CD4-positive, CD25-positive, alpha-beta regulatory T cell (primary cell): ENCODE measurements at regions not wholly inside any gene's neighbourhood (a gene's known extent, or its start where the extent isn't known, plus 50 kb on each side); places are given as distances from the start of the nearest gene placed in this dataset.

Source experiments
- ATAC-seq, 2 donors: fragments of 150-1000 bp; cut with Tn5 transposase; one replicate each; pipeline ENCODE4 v1.10.0; 2021; ENCODE audit warnings: low read depth in 2 of 2, moderate number of reproducible peaks in 2 of 2, moderate library complexity in 1 of 2
- DNase-seq, 3 donors: peaks; one replicate each; pipeline versions ENCODE4 v3.0.0 to v3.0.0-alpha.2; 2012 to 2022; ENCODE audit warnings: mixed read lengths in 1 of 3
- H3K27ac ChIP-seq: one replicate; pipeline ENCODE4 v1.7.0; 2013; ENCODE audit warnings: mild to moderate bottlenecking, low read length; ENCODE audit not compliant: insufficient read depth, poor library complexity, severe bottlenecking
- H3K27me3 ChIP-seq: one replicate; pipeline ENCODE4 v1.7.0; 2013; ENCODE audit warnings: low read length; ENCODE audit not compliant: control insufficient read depth, insufficient read depth
- H3K36me3 ChIP-seq: one replicate; pipeline ENCODE4 v1.7.0; 2013; ENCODE audit warnings: mild to moderate bottlenecking, low read length, moderate library complexity; ENCODE audit not compliant: control insufficient read depth, insufficient read depth
- H3K4me1 ChIP-seq: 2 replicates; pipeline ENCODE4 v1.7.0; 2013; ENCODE audit warnings: mild to moderate bottlenecking, low read length; ENCODE audit not compliant: insufficient read depth, control insufficient read depth, poor library complexity, severe bottlenecking
- H3K4me3 ChIP-seq: one replicate; pipeline ENCODE4 v1.7.0; 2013; ENCODE audit warnings: low read depth, mild to moderate bottlenecking, low read length, moderate library complexity
- H3K9me3 ChIP-seq, 2 experiments: 1 replicate in 1 of 2; 2 replicates in 1 of 2; pipeline ENCODE4 v1.7.0; 2013; ENCODE audit warnings: low read length in 2 of 2, mild to moderate bottlenecking in 1 of 2, moderate library complexity in 1 of 2; ENCODE audit not compliant: control insufficient read depth in 2 of 2
- H3K27ac Mint-ChIP-seq, 3 donors: one replicate each; pipeline ENCODE4 v1.8.0; 2020 to 2022; ENCODE audit warnings: mild to moderate bottlenecking in 3 of 3, mixed read lengths in 3 of 3, moderate library complexity in 2 of 3
- H3K27me3 Mint-ChIP-seq: one replicate; pipeline ENCODE4 v1.8.0; 2022; ENCODE audit warnings: mild to moderate bottlenecking, mixed read lengths
- H3K36me3 Mint-ChIP-seq: one replicate; pipeline ENCODE4 v1.8.0; 2020; ENCODE audit warnings: mixed read lengths
- H3K4me1 Mint-ChIP-seq, 4 donors: one replicate each; pipeline ENCODE4 v1.8.0; 2020 to 2022; ENCODE audit warnings: mixed read lengths in 4 of 4, mild to moderate bottlenecking in 1 of 4
- H3K4me3 Mint-ChIP-seq, 4 donors: one replicate each; pipeline ENCODE4 v1.8.0; 2020 to 2022; ENCODE audit warnings: mild to moderate bottlenecking in 4 of 4, mixed read lengths in 4 of 4, moderate library complexity in 3 of 4
- H3K9me3 Mint-ChIP-seq, 7 donors: one replicate each; pipeline ENCODE4 v1.8.0; 2020 to 2022; ENCODE audit warnings: mixed read lengths in 7 of 7, mild to moderate bottlenecking in 3 of 7, moderate library complexity in 2 of 7

GRCh38 chr15:93384886-93385285, 295.9 kb upstream of the RGMA start:
- Mint-ChIP-seq H3K36me3 (no peaks in the 10 kb centered on the region), H3K9me3 (peaks cover 0 to 1% (median 0%) of the 10 kb centered on the region in 7 donors), H3K27me3 (no peaks in the 10 kb centered on the region), H3K4me1 (no peaks in the 10 kb centered on the region), H3K27ac (no peak overlapping the region), H3K4me3 (no peak overlapping the region)
- no peak for ATAC-seq
- Histone ChIP-seq H3K4me3 (no peak overlapping the region), H3K9me3 (no peaks in the 10 kb centered on the region), H3K4me1 (no peaks in the 10 kb centered on the region), H3K36me3 (no peaks in the 10 kb centered on the region), H3K27me3 (no peaks in the 10 kb centered on the region), H3K27ac (no peak overlapping the region)
- no peak for DNase-seq

- H3K27me3 Mint-ChIP-seq = no peaks in the 10 kb centered on the region
- no peaks in the 10 kb centered on the region for H3K9me3 ChIP-seq
- DNase-seq (no peak), ATAC-seq (no peak)
- peaks cover 0 to 1% (median 0%) of the 10 kb centered on the region in 7 donors for H3K9me3 Mint-ChIP-seq
- no peak overlapping the region for H3K4me3 Mint-ChIP-seq
- no peaks in the 10 kb centered on the region for H3K36me3 ChIP-seq
- H3K36me3 Mint-ChIP-seq = no peaks in the 10 kb centered on the region
- no peak overlapping the region for H3K4me3 ChIP-seq
- no peaks in the 10 kb centered on the region for H3K4me1 Mint-ChIP-seq
- no peak overlapping the region for H3K27ac Mint-ChIP-seq
- H3K27me3 ChIP-seq = no peaks in the 10 kb centered on the region
- no peaks in the 10 kb centered on the region for H3K4me1 ChIP-seq
- H3K27ac ChIP-seq = no peak overlapping the region
Measured at GRCh38 chr15:93382200-93382820, 293.3 kb upstream of the RGMA start.

GRCh38 chr15:93378558-93378957, 289.5 kb upstream of the RGMA start:
- Histone ChIP-seq H3K4me1 (no peaks in the 10 kb centered on the region), H3K9me3 (no peaks in the 10 kb centered on the region), H3K4me3 (no peak overlapping the region), H3K36me3 (no peaks in the 10 kb centered on the region), H3K27me3 (no peaks in the 10 kb centered on the region), H3K27ac (no peak overlapping the region)
- Mint-ChIP-seq H3K27me3 (no peaks in the 10 kb centered on the region), H3K27ac (no peak overlapping the region), H3K4me3 (no peak overlapping the region), H3K4me1 (no peaks in the 10 kb centered on the region), H3K36me3 (no peaks in the 10 kb centered on the region), H3K9me3 (peaks cover 0 to 2% (median 0%) of the 10 kb centered on the region in 7 donors)
- DNase-seq = no peak
- ATAC-seq = no peak

GRCh38 chr15:93372865-93373223, 283.8 kb upstream of the RGMA start:
- DNase-seq (no peak), ATAC-seq (no peak)
- Mint-ChIP-seq H3K4me3 (no peak overlapping the region), H3K27me3 (no peaks in the 10 kb centered on the region), H3K27ac (no peak overlapping the region), H3K4me1 (no peaks in the 10 kb centered on the region), H3K9me3 (peaks cover 0 to 2% (median 0%) of the 10 kb centered on the region in 7 donors), H3K36me3 (no peaks in the 10 kb centered on the region)
- Histone ChIP-seq H3K36me3 (no peaks in the 10 kb centered on the region), H3K27me3 (no peaks in the 10 kb centered on the region), H3K27ac (no peak overlapping the region), H3K4me3 (no peak overlapping the region), H3K9me3 (no peaks in the 10 kb centered on the region), H3K4me1 (no peaks in the 10 kb centered on the region)

- ATAC-seq = no peak
- Mint-ChIP-seq H3K27ac (no peak overlapping the region), H3K27me3 (no peaks in the 10 kb centered on the region), H3K4me1 (no peaks in the 10 kb centered on the region), H3K36me3 (no peaks in the 10 kb centered on the region), H3K4me3 (no peak overlapping the region), H3K9me3 (peaks cover 0 to 2% (median 0%) of the 10 kb centered on the region in 7 donors)
- Histone ChIP-seq H3K4me3 (no peak overlapping the region), H3K4me1 (no peaks in the 10 kb centered on the region), H3K9me3 (no peaks in the 10 kb centered on the region), H3K27ac (no peak overlapping the region), H3K27me3 (no peaks in the 10 kb centered on the region), H3K36me3 (no peaks in the 10 kb centered on the region)
- no peak for DNase-seq
Measured at GRCh38 chr15:93372208-93372864, 283.3 kb upstream of the RGMA start.

GRCh38 chr15:93366387-93367100, 277.5 kb upstream of the RGMA start:
- DNase-seq (no peak), ATAC-seq (no peak)
- Mint-ChIP-seq H3K4me3 (no peak overlapping the region), H3K27ac (no peak overlapping the region), H3K9me3 (peaks cover 0 to 1% (median 0%) of the 10 kb centered on the region in 7 donors), H3K36me3 (no peaks in the 10 kb centered on the region), H3K4me1 (no peaks in the 10 kb centered on the region), H3K27me3 (peaks cover 4% of the 10 kb centered on the region)
- H3K36me3 ChIP-seq = no peaks in the 10 kb centered on the region
- no peak overlapping the region for H3K4me3 ChIP-seq
- H3K4me1 ChIP-seq = no peaks in the 10 kb centered on the region
- H3K27ac ChIP-seq = no peak overlapping the region
- H3K27me3 ChIP-seq = peaks cover 2% of the 10 kb centered on the region
- H3K9me3 ChIP-seq = no peaks in the 10 kb centered on the region

- H3K4me1 ChIP-seq = no peaks in the 10 kb centered on the region
- H3K36me3 Mint-ChIP-seq = no peaks in the 10 kb centered on the region
- H3K27me3 ChIP-seq = peaks cover 2% of the 10 kb centered on the region
- DNase-seq = no peak
- H3K9me3 ChIP-seq = no peaks in the 10 kb centered on the region
- H3K4me1 Mint-ChIP-seq = no peaks in the 10 kb centered on the region
- no peak overlapping the region for H3K4me3 ChIP-seq
- no peaks in the 10 kb centered on the region for H3K9me3 Mint-ChIP-seq
- peaks cover 4% of the 10 kb centered on the region for H3K27me3 Mint-ChIP-seq
- no peak for ATAC-seq
- H3K27ac Mint-ChIP-seq = no peak overlapping the region
- H3K27ac ChIP-seq = no peak overlapping the region
- no peaks in the 10 kb centered on the region for H3K36me3 ChIP-seq
- no peak overlapping the region for H3K4me3 Mint-ChIP-seq
Measured at GRCh38 chr15:93362821-93363220, 273.8 kb upstream of the RGMA start.
